PFSK-1 (cell line): ENCODE measurements at regions not wholly inside any gene's neighbourhood (a gene's known extent, or its start where the extent isn't known, plus 50 kb on each side); places are given as distances from the start of the nearest gene placed in this dataset.

Experiments
- SIN3A ChIP-seq: IDR thresholded peaks from 2 replicates; pipeline ENCODE4 v1.6.1; 2012; ENCODE audit warnings: mild to moderate bottlenecking, low read length, moderate library complexity, borderline replicate concordance; ENCODE audit not compliant: insufficient read depth
- TAF1 ChIP-seq: IDR thresholded peaks from 2 replicates; pipeline ENCODE4 v1.6.1; 2012; ENCODE audit warnings: low read length, control low read depth, borderline replicate concordance; ENCODE audit not compliant: insufficient read depth
- TF ChIP-seq, protein P1 (sequence below), 2 experiments: IDR thresholded peaks; 2 replicates each; pipeline versions ENCODE4 v1.6.1 to v1.8.0; 2011 to 2012; ENCODE audit warnings: low read depth in 2 of 2, low read length in 2 of 2, control low read depth in 1 of 2, inconsistent platforms in 1 of 2, mild to moderate bottlenecking in 1 of 2, moderate library complexity in 1 of 2; ENCODE audit not compliant: insufficient read depth in 1 of 2

DNA sequence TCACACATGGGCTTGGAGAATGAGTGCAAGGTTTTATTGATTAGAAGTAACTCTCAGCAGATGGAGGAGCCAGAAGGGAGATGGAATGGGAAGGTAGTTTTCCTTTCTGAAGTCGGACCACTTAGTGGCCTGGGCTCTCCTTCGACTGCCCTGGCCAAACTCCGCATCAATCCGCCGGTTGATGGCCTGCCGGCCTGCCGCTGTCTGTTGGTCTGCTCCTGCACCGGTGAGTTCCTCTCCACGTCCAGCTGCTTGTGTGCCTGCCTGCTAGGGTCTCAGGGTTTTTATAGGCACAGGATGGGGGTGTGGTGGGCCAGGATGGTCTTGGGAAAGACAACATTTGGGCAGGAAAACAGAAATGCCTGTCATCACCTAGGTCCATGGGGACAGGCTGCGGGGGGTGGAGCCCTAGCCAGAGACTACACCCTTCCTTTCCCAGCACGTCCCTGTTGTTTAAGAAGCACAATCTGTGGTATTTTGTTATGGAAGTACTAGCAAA, 837.0 kb downstream of the PDCD6IP start:
- TF ChIP-seq SIN3A (no peak), TAF1 (no peak)
- TF ChIP-seq, protein P1, sequence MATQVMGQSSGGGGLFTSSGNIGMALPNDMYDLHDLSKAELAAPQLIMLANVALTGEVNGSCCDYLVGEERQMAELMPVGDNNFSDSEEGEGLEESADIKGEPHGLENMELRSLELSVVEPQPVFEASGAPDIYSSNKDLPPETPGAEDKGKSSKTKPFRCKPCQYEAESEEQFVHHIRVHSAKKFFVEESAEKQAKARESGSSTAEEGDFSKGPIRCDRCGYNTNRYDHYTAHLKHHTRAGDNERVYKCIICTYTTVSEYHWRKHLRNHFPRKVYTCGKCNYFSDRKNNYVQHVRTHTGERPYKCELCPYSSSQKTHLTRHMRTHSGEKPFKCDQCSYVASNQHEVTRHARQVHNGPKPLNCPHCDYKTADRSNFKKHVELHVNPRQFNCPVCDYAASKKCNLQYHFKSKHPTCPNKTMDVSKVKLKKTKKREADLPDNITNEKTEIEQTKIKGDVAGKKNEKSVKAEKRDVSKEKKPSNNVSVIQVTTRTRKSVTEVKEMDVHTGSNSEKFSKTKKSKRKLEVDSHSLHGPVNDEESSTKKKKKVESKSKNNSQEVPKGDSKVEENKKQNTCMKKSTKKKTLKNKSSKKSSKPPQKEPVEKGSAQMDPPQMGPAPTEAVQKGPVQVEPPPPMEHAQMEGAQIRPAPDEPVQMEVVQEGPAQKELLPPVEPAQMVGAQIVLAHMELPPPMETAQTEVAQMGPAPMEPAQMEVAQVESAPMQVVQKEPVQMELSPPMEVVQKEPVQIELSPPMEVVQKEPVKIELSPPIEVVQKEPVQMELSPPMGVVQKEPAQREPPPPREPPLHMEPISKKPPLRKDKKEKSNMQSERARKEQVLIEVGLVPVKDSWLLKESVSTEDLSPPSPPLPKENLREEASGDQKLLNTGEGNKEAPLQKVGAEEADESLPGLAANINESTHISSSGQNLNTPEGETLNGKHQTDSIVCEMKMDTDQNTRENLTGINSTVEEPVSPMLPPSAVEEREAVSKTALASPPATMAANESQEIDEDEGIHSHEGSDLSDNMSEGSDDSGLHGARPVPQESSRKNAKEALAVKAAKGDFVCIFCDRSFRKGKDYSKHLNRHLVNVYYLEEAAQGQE (IDR thresholded peaks at IDR 0.05; ENCODE audit: insufficient read depth in 1 of 2, low read depth in 2 of 2, low read length in 2 of 2): no peak
